Upper lobe of left lung (tissue), 6 donors: ENCODE measurements at regions not wholly inside any gene's neighbourhood (a gene's known extent, or its start where the extent isn't known, plus 50 kb on each side); places are given as distances from the start of the nearest gene placed in this dataset.

ENCODE experiments used
- ATAC-seq, 2 donors: fragments of 200-7000 bp; cut with Tn5 transposase; one replicate each; pipeline ENCODE4 v1.9.1; 2022; ENCODE audit warnings: mild to moderate bottlenecking in 2 of 2, moderate library complexity in 2 of 2; ENCODE audit not compliant: low FRiP score in 2 of 2
- DNase-seq, 2 donors: peaks; one replicate each; pipeline ENCODE4 v3.0.0-alpha.2; 2019 to 2020
- H3K27ac ChIP-seq, 4 donors: fragments of 200-600 bp; sonication (generic); one replicate each; pipeline ENCODE4 v1.5.1; 2016 to 2019
- H3K27me3 ChIP-seq, 4 donors: fragments of 200-600 bp; sonication (generic); one replicate each; pipeline ENCODE4 v1.5.1; 2017 to 2019
- H3K36me3 ChIP-seq, 4 donors: fragments of 200-600 bp; sonication (generic); one replicate each; pipeline ENCODE4 v1.5.1; 2016 to 2019
- H3K4me1 ChIP-seq, 4 donors: fragments of 200-600 bp; sonication (generic); one replicate each; pipeline ENCODE4 v1.5.1; 2018 to 2019
- H3K4me3 ChIP-seq, 4 donors: fragments of 200-600 bp; sonication (generic); one replicate each; pipeline ENCODE4 v1.5.1; 2017 to 2019; ENCODE audit warnings: mild to moderate bottlenecking in 2 of 4, moderate library complexity in 1 of 4
- H3K9me3 ChIP-seq, 4 donors: fragments of 200-600 bp; sonication (generic); one replicate each; pipeline ENCODE4 v1.5.1; 2018 to 2019
- CTCF ChIP-seq, 6 experiments: fragments of 450-650 bp in 4 of 6; fragments of 200-600 bp in 2 of 6; sonication (generic) in 2 of 6; IDR thresholded peaks; one replicate each; pipeline ENCODE4 v1.5.1; 2016 to 2019; ENCODE audit warnings: antibody characterized with exemption in 6 of 6
- EP300 ChIP-seq, 4 donors: sonication (generic); formaldehyde crosslinking; IDR thresholded peaks; one replicate each; pipeline ENCODE4 v1.5.1; 2017; ENCODE audit warnings: antibody characterized with exemption in 4 of 4, control low read depth in 2 of 4
- POLR2A ChIP-seq, 4 donors: fragments of 450-650 bp; IDR thresholded peaks; one replicate each; pipeline ENCODE4 v1.5.1; 2016 to 2017; ENCODE audit warnings: antibody characterized with exemption in 4 of 4, mild to moderate bottlenecking in 2 of 4
- POLR2AphosphoS5 ChIP-seq, 2 donors: sonication (generic); formaldehyde crosslinking; IDR thresholded peaks; one replicate each; pipeline ENCODE4 v1.5.1; 2017; ENCODE audit warnings: antibody characterized with exemption in 2 of 2
- WGBS, 2 donors: methylation state at CpG; one replicate each; pipeline ENCODE4 v1.1.5; 2017 to 2018; 5-methylcytosine and 5-hydroxymethylcytosine counted together
- donor health status: DM: no; HTN: no; CAD: no; lungs with moderate emphysema.
- donor health status: DM: no; HTN: yes; CAD: no; lungs with severe emphysema.

- 89 to 95% methylated on average over 2 of the region's 2 CpGs for WGBS, 2 donors
- DNase-seq: no peak
- Histone ChIP-seq H3K4me1 (no peaks in the 10 kb centered on the region), H3K27me3 (no peaks in the 10 kb centered on the region), H3K27ac (no peak overlapping the region), H3K9me3 (no peaks in the 10 kb centered on the region), H3K36me3 (no peaks in the 10 kb centered on the region), H3K4me3 (no peak overlapping the region)
- ATAC-seq: no peak
- TF ChIP-seq POLR2A (IDR thresholded peaks at IDR 0.05) (no peak), CTCF (IDR thresholded peaks at IDR 0.05) (no peak)
Observed at GRCh38 chr1:60343736-60344135, 270.2 kb upstream of the C1orf87 start.

- Histone ChIP-seq H3K9me3 (no peaks in the 10 kb centered on the region), H3K36me3 (no peaks in the 10 kb centered on the region), H3K27ac (no peak overlapping the region), H3K27me3 (no peaks in the 10 kb centered on the region), H3K4me1 (no peaks in the 10 kb centered on the region), H3K4me3 (no peak overlapping the region)
- no peak for TF ChIP-seq POLR2AphosphoS5 (IDR thresholded peaks at IDR 0.05)
- TF ChIP-seq CTCF (IDR thresholded peaks at IDR 0.05): no peak
- no peak for TF ChIP-seq EP300 (IDR thresholded peaks at IDR 0.05)
- TF ChIP-seq POLR2A (IDR thresholded peaks at IDR 0.05): no peak
- ATAC-seq (no peak), DNase-seq (no peak)
- WGBS, 2 donors: 28 to 86% methylated on average over 1 of the region's 1 CpG
Observed at GRCh38 chr1:60342569-60342968, 269.0 kb upstream of the C1orf87 start.

GRCh38 chr1:60341274-60341673, 267.7 kb upstream of the C1orf87 start:
- Histone ChIP-seq H3K27ac (no peak overlapping the region), H3K36me3 (no peaks in the 10 kb centered on the region), H3K27me3 (no peaks in the 10 kb centered on the region), H3K4me3 (no peak overlapping the region), H3K4me1 (no peaks in the 10 kb centered on the region), H3K9me3 (no peaks in the 10 kb centered on the region)
- no peak for DNase-seq
- ATAC-seq: no peak
- WGBS, 2 donors: 75 to 88% methylated on average over 1 of the region's 1 CpG
- TF ChIP-seq CTCF (IDR thresholded peaks at IDR 0.05) (no peak), EP300 (IDR thresholded peaks at IDR 0.05) (no peak), POLR2AphosphoS5 (IDR thresholded peaks at IDR 0.05) (no peak), POLR2A (IDR thresholded peaks at IDR 0.05) (no peak)

- Histone ChIP-seq H3K36me3 (no peaks in the 10 kb centered on the region), H3K27me3 (no peaks in the 10 kb centered on the region), H3K4me1 (no peaks in the 10 kb centered on the region), H3K27ac (no peak overlapping the region), H3K4me3 (no peak overlapping the region), H3K9me3 (peaks cover 0 to 12% (median 2%) of the 10 kb centered on the region in 4 donors)
- DNase-seq: no peak
- TF ChIP-seq POLR2A (IDR thresholded peaks at IDR 0.05): no peak
- no peak for TF ChIP-seq POLR2AphosphoS5 (IDR thresholded peaks at IDR 0.05)
- no peak for TF ChIP-seq EP300 (IDR thresholded peaks at IDR 0.05)
- no peak for TF ChIP-seq CTCF (IDR thresholded peaks at IDR 0.05)
- 79 to 100% methylated on average over 1 of the region's 1 CpG for WGBS, 2 donors
- no peak for ATAC-seq
Observed at GRCh38 chr1:60331647-60332046, 258.1 kb upstream of the C1orf87 start.

- Histone ChIP-seq H3K9me3 (peaks cover 0 to 12% (median 2%) of the 10 kb centered on the region in 4 donors), H3K36me3 (no peaks in the 10 kb centered on the region), H3K4me3 (no peak overlapping the region), H3K4me1 (no peaks in the 10 kb centered on the region), H3K27me3 (no peaks in the 10 kb centered on the region), H3K27ac (no peak overlapping the region)
- TF ChIP-seq POLR2AphosphoS5 (IDR thresholded peaks at IDR 0.05) (no peak), CTCF (IDR thresholded peaks at IDR 0.05) (no peak), POLR2A (IDR thresholded peaks at IDR 0.05) (no peak), EP300 (IDR thresholded peaks at IDR 0.05) (no peak)
- no peak for ATAC-seq
- WGBS, 2 donors: 85 to 95% methylated on average over 2 of the region's 2 CpGs
- no peak for DNase-seq
Observed at GRCh38 chr1:60329651-60330050, 256.1 kb upstream of the C1orf87 start.
